Activated CD4-positive, alpha-beta memory T cell treated with anti-CD3 and anti-CD28 coated beads, Interleukin-2, amount 10 ng/mL, durations not matched to agents 7 days and 5 days (primary cell): ENCODE measurements at regions not wholly inside any gene's neighbourhood (a gene's known extent, or its start where the extent isn't known, plus 50 kb on each side); places are given as distances from the start of the nearest gene placed in this dataset.

Source experiments
- CTCF ChIA-PET: fragments of 350-600 bp; sonication (Branson Sonifier 250); formaldehyde crosslinking; loops from one replicate; lab custom pipeline; 2021; ENCODE audit warnings: antibody characterized with exemption, inconsistent platforms; lab: Charles Lee
- POLR2A ChIA-PET: fragments of 350-600 bp; sonication (Branson Sonifier 250); formaldehyde crosslinking; loops from one replicate; lab custom pipeline; 2021; ENCODE audit warnings: antibody characterized with exemption; lab: Charles Lee
- DNase-seq: peaks from one replicate; pipeline ENCODE4 v3.0.0-alpha.2; 2020
- H3K27ac Mint-ChIP-seq: one replicate; pipeline ENCODE4 v1.8.0; 2021; ENCODE audit warnings: mild to moderate bottlenecking, mixed read lengths
- H3K27me3 Mint-ChIP-seq: one replicate; pipeline ENCODE4 v1.8.0; 2021; ENCODE audit warnings: mixed read lengths
- H3K36me3 Mint-ChIP-seq: one replicate; pipeline ENCODE4 v1.8.0; 2021; ENCODE audit warnings: low read depth, mixed read lengths
- H3K4me1 Mint-ChIP-seq: one replicate; pipeline ENCODE4 v1.8.0; 2021; ENCODE audit warnings: mixed read lengths
- H3K4me3 Mint-ChIP-seq: one replicate; pipeline ENCODE4 v1.8.0; 2021; ENCODE audit warnings: mild to moderate bottlenecking, mixed read lengths
- H3K9me3 Mint-ChIP-seq: one replicate; pipeline ENCODE4 v1.8.0; 2021; ENCODE audit warnings: mixed read lengths

DNA sequence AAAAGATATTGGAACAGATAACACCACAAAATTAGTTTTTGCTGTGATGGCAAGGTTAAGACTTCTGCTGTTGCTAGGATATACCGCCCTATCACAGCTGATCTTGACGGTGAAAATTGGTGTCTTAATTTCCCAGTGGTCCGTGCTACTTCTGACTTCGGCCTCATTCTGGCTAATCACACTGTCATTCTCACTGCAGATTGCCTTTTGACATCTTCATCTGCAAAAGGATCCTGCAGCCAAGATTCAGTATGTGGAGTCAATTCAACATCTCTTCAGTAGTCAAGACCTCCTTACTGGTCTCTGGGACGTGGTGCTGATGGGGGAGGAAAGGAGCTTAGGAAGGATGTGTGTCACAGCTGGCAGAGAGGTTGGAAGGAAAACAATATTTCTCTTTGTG lies 438.6 kb downstream of the WDR72 start:
- H3K4me3 Mint-ChIP-seq, result no peak overlapping the region
- H3K27me3 Mint-ChIP-seq, result no peaks in the 10 kb centered on the region
- no peaks in the 10 kb centered on the region for H3K9me3 Mint-ChIP-seq
- H3K27ac Mint-ChIP-seq, result no peak overlapping the region
- no peak for DNase-seq
- H3K36me3 Mint-ChIP-seq, result no peaks in the 10 kb centered on the region
- no peaks in the 10 kb centered on the region for H3K4me1 Mint-ChIP-seq
- ChIA-PET POLR2A (no interaction called here), CTCF (no interaction called here)

DNA sequence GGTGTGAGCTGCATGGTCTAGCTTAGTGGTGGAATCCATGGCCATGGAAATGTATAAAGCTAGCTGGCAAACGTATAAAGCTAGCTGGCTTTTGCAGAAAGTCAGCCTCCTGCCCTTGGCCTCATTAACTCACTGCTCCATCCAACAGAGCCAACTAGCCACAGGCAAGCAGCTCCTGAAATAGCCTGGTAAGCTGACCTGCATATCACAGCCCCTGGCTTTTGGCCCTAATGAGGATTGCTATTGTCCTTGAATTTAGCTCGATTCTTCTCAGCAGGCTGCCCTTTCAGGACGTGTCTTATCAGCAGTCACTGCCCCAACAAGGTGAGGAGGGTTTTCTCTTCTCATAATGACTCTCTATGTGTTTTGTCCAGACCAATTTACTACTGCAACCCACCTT lies 446.8 kb downstream of the WDR72 start:
- peaks cover 4% of the 10 kb centered on the region for H3K9me3 Mint-ChIP-seq
- ChIA-PET POLR2A (no interaction called here), CTCF (no interaction called here)
- H3K4me3 Mint-ChIP-seq, result no peak overlapping the region
- no peak for DNase-seq
- no peak overlapping the region for H3K27ac Mint-ChIP-seq
- no peaks in the 10 kb centered on the region for H3K36me3 Mint-ChIP-seq
- no peaks in the 10 kb centered on the region for H3K27me3 Mint-ChIP-seq
- H3K4me1 Mint-ChIP-seq, result no peaks in the 10 kb centered on the region

DNA sequence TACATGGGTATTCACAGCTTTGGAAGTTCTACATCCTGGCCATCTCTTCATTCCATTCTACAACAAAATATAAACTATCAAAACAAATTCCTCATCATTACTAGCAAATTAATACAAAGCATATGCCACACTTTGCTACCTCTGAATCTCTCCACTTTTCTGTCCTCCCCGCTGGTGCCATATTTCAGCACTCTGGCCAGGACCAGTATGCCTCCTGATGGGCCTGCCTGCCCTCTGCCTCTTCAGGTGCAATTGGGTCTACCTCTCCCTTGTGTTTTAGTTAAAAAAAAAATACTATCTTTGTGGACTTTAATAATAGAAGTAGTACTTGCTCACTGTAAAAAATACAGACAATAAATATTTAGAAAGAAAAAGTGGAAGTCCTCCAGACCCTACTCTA lies 448.8 kb downstream of the WDR72 start:
- Mint-ChIP-seq H3K27me3 (no peaks in the 10 kb centered on the region), H3K4me3 (no peak overlapping the region), H3K4me1 (no peaks in the 10 kb centered on the region), H3K27ac (no peak overlapping the region), H3K9me3 (peaks cover 4% of the 10 kb centered on the region), H3K36me3 (no peaks in the 10 kb centered on the region)
- ChIA-PET CTCF (no interaction called here), POLR2A (no interaction called here)
- no peak for DNase-seq

DNA sequence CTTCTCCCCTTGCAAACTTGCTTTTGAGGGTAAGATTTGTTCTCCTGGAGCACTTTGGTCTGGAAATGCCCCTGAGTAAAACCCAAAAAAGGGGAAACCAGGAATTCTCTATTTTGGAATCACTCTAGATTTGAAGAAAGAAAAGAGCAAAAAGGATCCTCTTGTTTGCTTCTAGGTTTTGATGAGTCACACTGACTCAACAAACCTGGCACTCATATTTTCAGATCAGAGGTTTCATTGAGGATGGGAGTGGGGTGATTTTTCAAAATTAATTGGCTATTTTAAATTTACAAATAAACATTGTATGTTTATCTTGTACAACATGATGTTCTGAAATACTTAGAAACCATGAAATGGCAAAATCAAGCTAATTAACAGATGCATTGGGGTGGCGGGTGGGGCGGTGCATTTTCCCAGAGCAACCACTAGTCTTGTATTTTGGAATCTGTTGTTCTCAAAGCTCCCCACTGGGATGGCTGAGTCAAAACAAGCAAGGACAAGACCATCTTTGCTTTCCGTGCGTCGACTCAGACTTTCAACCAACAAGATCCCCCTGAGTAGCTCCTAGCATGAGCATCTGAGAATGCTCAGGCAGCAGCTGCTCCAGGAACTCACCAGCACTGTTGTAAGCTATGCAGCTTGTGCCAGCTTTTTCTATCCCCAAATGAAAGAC lies 451.4 kb downstream of the WDR72 start:
- H3K27ac Mint-ChIP-seq, result no peak overlapping the region
- CTCF ChIA-PET, result no interaction called here
- DNase-seq, result no peak
- POLR2A ChIA-PET, result no interaction called here
- no peaks in the 10 kb centered on the region for H3K36me3 Mint-ChIP-seq
- no peak overlapping the region for H3K4me3 Mint-ChIP-seq
- peaks cover 2% of the 10 kb centered on the region for H3K9me3 Mint-ChIP-seq
- no peaks in the 10 kb centered on the region for H3K4me1 Mint-ChIP-seq
- H3K27me3 Mint-ChIP-seq, result no peaks in the 10 kb centered on the region

DNA sequence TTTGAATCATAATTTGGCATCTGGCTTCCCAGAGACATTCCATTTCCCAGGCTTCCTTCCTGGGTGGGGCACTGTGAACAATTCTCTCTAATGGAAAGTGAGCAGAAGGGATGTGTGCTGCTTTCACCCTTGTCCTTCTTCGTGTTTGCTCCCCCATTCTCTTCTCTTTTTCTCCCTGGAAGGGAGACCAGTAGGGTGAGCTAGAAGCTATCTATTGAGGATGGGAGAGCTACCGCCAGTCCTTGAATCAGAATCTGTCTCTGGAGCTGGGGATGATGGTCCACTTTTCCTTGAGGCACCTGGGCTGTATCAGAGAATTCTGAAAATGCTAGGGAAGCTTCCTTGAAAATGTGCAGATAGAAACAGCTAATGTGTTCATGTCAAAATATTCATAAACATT lies 453.9 kb downstream of the WDR72 start:
- ChIA-PET CTCF (no interaction called here), POLR2A (no interaction called here)
- Mint-ChIP-seq H3K27me3 (no peaks in the 10 kb centered on the region), H3K36me3 (no peaks in the 10 kb centered on the region), H3K27ac (no peak overlapping the region), H3K4me1 (no peaks in the 10 kb centered on the region), H3K9me3 (peaks cover 4% of the 10 kb centered on the region), H3K4me3 (no peak overlapping the region)
- no peak for DNase-seq

DNA sequence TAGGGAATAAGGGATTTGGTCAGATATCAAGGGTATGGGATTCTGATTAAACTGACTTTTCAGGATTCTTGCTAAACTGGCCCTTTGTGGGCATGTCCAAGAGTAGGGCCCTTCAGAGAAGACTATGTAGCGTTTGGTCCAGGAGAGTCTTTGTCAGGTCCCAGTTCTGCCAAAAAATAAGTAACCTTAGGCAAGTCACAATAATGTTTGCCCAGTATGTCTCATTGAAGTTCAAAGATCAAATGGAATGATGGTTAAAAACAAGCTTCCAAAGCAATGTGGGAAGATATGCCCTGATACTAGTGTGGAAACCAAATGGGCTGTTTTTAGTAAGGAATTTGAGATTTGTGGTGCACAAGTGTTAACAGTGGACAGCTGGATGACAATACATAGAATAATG lies 454.4 kb downstream of the WDR72 start:
- ChIA-PET CTCF (no interaction called here), POLR2A (no interaction called here)
- H3K27me3 Mint-ChIP-seq, result no peaks in the 10 kb centered on the region
- H3K27ac Mint-ChIP-seq, result no peak overlapping the region
- H3K9me3 Mint-ChIP-seq, result peaks cover 4% of the 10 kb centered on the region
- no peak overlapping the region for H3K4me3 Mint-ChIP-seq
- no peak for DNase-seq
- H3K4me1 Mint-ChIP-seq, result no peaks in the 10 kb centered on the region
- no peaks in the 10 kb centered on the region for H3K36me3 Mint-ChIP-seq

DNA sequence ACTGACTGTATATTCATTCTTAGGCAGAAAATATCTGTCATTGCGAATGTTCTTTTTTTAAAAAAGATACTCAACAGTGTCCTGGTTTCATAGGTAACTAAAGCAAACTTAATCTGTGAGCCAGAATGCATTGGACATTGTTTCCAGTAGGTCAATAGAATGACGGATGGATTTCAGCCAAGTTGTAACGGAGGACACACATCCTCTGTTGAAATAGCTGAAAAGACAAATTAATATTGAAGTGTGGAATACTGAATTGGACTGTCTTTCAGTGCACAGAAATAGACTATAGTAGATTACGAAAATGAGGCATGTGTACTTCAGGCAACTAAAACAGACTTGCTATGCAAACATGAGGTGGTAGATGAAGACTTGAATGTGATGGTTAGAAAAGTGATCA lies 461.6 kb downstream of the WDR72 start:
- ChIA-PET CTCF (no interaction called here), POLR2A (no interaction called here)
- no peak overlapping the region for H3K4me3 Mint-ChIP-seq
- H3K36me3 Mint-ChIP-seq, result no peaks in the 10 kb centered on the region
- H3K4me1 Mint-ChIP-seq, result no peaks in the 10 kb centered on the region
- no peaks in the 10 kb centered on the region for H3K27me3 Mint-ChIP-seq
- H3K9me3 Mint-ChIP-seq, result peaks cover 2% of the 10 kb centered on the region
- H3K27ac Mint-ChIP-seq, result no peak overlapping the region
- no peak for DNase-seq

DNA sequence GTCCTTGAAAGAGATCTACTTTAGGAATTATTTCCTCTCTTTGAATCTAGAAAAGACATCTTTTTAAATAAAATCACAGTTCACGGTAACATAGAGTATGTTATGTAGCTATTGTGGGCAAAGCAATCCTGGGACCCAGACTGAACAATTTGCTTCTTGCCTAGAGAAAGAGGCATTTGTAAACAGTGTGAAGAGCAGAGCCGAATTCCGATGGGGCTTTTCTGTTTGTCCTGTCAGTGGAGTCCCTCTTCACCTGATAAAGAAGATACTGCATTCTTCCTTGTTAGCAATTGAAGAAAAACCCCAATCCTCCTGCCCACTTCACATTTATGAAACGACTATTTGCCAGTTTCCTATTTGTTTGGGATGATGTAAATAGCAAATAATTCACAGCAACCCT lies 462.9 kb downstream of the WDR72 start:
- H3K36me3 Mint-ChIP-seq, result no peaks in the 10 kb centered on the region
- H3K4me1 Mint-ChIP-seq, result no peaks in the 10 kb centered on the region
- ChIA-PET POLR2A (no interaction called here), CTCF (no interaction called here)
- H3K4me3 Mint-ChIP-seq, result no peak overlapping the region
- H3K27ac Mint-ChIP-seq, result no peak overlapping the region
- no peak for DNase-seq
- no peaks in the 10 kb centered on the region for H3K27me3 Mint-ChIP-seq
- no peaks in the 10 kb centered on the region for H3K9me3 Mint-ChIP-seq

DNA sequence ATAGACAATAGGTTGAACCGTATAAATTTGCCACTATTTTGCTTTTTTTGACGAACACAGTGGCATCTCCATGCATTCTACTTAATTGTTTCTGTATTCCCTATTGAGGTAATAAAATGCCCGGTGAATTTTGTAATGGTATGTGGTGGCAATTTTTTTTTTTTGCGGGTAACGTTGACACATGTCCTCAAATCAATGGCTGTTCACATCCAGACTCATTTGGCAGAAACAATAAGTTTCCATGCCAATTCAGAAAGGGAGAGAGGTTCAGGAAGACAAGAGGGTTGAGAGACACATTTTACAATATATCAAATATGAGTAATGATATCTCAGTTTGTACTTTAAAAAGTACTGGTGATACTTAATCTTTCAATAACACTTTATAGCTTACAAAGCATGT lies 463.9 kb downstream of the WDR72 start:
- no peaks in the 10 kb centered on the region for H3K27me3 Mint-ChIP-seq
- H3K9me3 Mint-ChIP-seq, result no peaks in the 10 kb centered on the region
- H3K4me3 Mint-ChIP-seq, result no peak overlapping the region
- no peak overlapping the region for H3K27ac Mint-ChIP-seq
- H3K4me1 Mint-ChIP-seq, result no peaks in the 10 kb centered on the region
- POLR2A ChIA-PET, result no interaction called here
- DNase-seq, result no peak
- CTCF ChIA-PET, result no interaction called here
- no peaks in the 10 kb centered on the region for H3K36me3 Mint-ChIP-seq

DNA sequence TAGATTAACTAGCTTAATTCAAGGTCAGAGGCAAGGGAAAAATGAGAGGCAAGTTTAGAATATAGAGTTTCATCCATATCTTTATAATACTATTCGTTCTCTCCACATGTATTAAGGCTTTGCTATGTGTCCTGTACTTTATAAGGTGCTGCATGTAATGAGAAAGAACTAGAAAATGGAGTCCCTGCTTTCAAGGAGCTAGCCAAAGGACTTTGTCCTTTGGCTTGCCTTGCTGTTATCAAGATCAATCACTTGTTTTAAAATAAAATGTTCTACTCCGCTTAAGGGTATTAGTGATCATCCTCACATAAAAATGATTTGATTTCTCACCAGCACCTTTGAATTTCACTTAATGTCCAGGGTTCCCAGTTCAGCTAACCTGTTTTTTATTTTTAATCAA lies 470.9 kb downstream of the WDR72 start:
- ChIA-PET CTCF (no interaction called here), POLR2A (no interaction called here)
- no peaks in the 10 kb centered on the region for H3K9me3 Mint-ChIP-seq
- no peak for DNase-seq
- no peaks in the 10 kb centered on the region for H3K36me3 Mint-ChIP-seq
- H3K4me3 Mint-ChIP-seq, result no peak overlapping the region
- H3K4me1 Mint-ChIP-seq, result no peaks in the 10 kb centered on the region
- H3K27ac Mint-ChIP-seq, result no peak overlapping the region
- H3K27me3 Mint-ChIP-seq, result no peaks in the 10 kb centered on the region

DNA sequence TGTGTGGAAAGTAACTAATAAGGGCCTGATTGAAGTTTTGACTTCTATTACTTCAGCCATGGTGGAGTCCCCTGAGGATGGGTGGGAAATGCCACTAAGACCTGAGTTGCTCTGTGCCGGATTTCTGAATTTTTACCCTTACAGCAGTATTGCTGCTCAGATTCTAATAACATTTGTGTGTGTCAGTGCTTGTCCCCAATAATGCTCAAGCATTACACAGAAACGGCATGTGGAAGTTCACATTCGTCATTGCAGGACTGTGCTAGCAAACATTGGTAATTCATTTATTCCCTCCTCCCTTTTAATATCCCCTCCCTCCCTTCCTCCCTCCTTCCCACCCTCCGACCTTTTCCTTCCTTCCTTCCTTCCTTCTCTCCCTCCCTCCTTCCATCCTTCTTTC lies 484.5 kb upstream of the ONECUT1 start:
- Mint-ChIP-seq H3K4me1 (no peaks in the 10 kb centered on the region), H3K4me3 (no peak overlapping the region), H3K27ac (no peak overlapping the region), H3K9me3 (peaks cover 2% of the 10 kb centered on the region), H3K27me3 (no peaks in the 10 kb centered on the region), H3K36me3 (no peaks in the 10 kb centered on the region)
- no peak for DNase-seq
- POLR2A ChIA-PET, result no interaction called here
- CTCF ChIA-PET, result no interaction called here

DNA sequence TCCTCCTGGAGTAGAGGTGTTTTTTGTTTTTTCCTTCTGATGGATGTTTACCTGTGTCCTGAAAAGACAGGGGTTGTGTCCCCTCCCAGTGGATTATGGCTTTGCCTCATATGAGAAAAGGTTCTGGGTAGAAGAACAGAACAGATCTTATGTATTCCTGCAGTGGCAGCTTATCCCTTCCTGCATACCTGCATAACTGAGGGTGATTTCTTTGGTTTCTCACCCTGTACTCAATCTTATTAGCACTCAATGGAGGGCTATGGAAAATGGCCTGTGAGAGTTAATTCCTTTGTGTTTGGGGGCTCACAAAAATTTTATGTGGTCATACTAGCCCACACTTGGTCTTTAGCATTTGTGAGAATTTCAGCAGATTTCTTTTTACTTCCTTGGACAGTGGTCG lies 482.0 kb upstream of the ONECUT1 start:
- H3K4me1 Mint-ChIP-seq, result no peaks in the 10 kb centered on the region
- no peak overlapping the region for H3K27ac Mint-ChIP-seq
- no peak for DNase-seq
- H3K27me3 Mint-ChIP-seq, result no peaks in the 10 kb centered on the region
- peaks cover 2% of the 10 kb centered on the region for H3K9me3 Mint-ChIP-seq
- H3K4me3 Mint-ChIP-seq, result no peak overlapping the region
- CTCF ChIA-PET, result no interaction called here
- H3K36me3 Mint-ChIP-seq, result no peaks in the 10 kb centered on the region
- POLR2A ChIA-PET, result no interaction called here

DNA sequence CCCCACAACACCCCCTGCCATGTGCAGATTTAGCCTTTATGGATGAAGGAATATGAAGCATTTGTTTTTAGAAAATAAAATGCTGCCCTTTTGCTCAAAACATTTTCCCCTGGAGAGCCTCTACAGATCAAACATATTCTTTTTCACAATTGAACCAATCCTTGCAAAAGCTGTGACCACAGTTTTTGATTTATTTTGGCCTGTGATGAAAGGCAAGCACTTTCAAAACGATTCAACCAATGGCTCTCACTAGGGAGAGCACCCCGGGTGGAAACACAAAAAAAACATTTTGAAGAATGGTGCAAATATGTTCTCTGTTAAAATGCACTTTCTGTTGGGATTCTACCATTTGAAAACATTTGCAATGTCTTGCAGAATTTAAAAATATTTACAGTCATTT lies 476.0 kb upstream of the ONECUT1 start:
- DNase-seq, result no peak
- Mint-ChIP-seq H3K4me1 (no peaks in the 10 kb centered on the region), H3K27me3 (no peaks in the 10 kb centered on the region), H3K27ac (no peak overlapping the region), H3K9me3 (no peaks in the 10 kb centered on the region), H3K4me3 (no peak overlapping the region), H3K36me3 (no peaks in the 10 kb centered on the region)
- ChIA-PET CTCF (no interaction called here), POLR2A (no interaction called here)

DNA sequence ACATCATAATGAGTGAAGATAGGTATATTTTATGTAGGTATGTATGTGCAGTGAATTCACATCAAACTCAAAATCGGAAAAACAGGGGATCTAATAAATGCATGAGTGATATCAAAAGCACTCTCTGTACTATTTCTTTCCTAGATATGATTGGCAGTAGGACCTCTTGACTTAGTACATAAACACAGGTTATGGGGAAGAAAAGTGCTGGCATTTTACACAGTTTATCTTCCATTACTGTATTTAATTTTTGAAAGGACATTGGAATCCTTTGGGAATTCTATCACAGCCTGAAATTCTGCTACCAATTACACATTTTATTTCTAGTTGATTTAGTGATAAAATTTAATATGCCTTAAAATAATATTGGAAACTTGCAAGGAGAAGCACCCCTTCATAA lies 470.5 kb upstream of the ONECUT1 start:
- H3K4me1 Mint-ChIP-seq, result no peaks in the 10 kb centered on the region
- H3K27me3 Mint-ChIP-seq, result no peaks in the 10 kb centered on the region
- POLR2A ChIA-PET, result no interaction called here
- H3K27ac Mint-ChIP-seq, result no peak overlapping the region
- DNase-seq, result no peak
- H3K4me3 Mint-ChIP-seq, result no peak overlapping the region
- CTCF ChIA-PET, result no interaction called here
- H3K9me3 Mint-ChIP-seq, result no peaks in the 10 kb centered on the region
- no peaks in the 10 kb centered on the region for H3K36me3 Mint-ChIP-seq
